ENCODE measurements at regions not wholly inside any gene's neighbourhood (a gene's known extent, or its start where the extent isn't known, plus 50 kb on each side); places are given as distances from the start of the nearest gene placed in this dataset.

DNA sequence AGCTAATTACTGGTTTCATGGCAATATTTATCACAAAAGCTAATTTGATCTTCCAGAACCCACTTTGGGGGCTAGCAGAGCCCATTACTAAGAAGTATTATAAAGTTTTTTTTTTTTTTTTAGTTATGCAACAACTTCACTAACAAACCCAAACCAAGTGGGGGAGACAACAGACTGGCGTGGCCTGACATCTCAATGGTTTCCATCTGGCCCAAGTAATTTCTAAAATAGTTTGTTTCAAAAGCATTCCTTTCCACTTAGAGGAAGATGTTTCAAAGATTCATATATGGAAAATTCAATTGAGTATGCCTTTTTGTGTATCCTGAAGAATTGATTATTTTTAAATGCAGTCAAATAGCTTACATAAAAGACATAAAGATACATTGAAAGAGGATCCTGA lies 367.1 kb downstream of the HRH4 start:
- intact Hi-C loops (cut with micrococcal nuclease) = no loop called here
- no peak for DNase-seq
- no peaks in the 10 kb centered on the region for H3K4me1 Mint-ChIP-seq
- H3K27me3 Mint-ChIP-seq = peaks cover 10% of the 10 kb centered on the region
- TF ChIP-seq, protein P1, sequence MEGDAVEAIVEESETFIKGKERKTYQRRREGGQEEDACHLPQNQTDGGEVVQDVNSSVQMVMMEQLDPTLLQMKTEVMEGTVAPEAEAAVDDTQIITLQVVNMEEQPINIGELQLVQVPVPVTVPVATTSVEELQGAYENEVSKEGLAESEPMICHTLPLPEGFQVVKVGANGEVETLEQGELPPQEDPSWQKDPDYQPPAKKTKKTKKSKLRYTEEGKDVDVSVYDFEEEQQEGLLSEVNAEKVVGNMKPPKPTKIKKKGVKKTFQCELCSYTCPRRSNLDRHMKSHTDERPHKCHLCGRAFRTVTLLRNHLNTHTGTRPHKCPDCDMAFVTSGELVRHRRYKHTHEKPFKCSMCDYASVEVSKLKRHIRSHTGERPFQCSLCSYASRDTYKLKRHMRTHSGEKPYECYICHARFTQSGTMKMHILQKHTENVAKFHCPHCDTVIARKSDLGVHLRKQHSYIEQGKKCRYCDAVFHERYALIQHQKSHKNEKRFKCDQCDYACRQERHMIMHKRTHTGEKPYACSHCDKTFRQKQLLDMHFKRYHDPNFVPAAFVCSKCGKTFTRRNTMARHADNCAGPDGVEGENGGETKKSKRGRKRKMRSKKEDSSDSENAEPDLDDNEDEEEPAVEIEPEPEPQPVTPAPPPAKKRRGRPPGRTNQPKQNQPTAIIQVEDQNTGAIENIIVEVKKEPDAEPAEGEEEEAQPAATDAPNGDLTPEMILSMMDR (IDR thresholded peaks at IDR 0.05) = no peak
- no peaks in the 10 kb centered on the region for H3K36me3 Mint-ChIP-seq (ENCODE audit: low read depth)
- no peak overlapping the region for H3K4me3 Mint-ChIP-seq
- CTCF ChIA-PET = no interaction called here
- no peak overlapping the region for H3K27ac Mint-ChIP-seq
- no peak for ATAC-seq (ENCODE audit: low read depth)
- POLR2A ChIA-PET = no interaction called here
- no peaks in the 10 kb centered on the region for H3K9me3 Mint-ChIP-seq

- intact Hi-C loops (cut with micrococcal nuclease) = no loop called here
- H3K9me3 Mint-ChIP-seq = no peaks in the 10 kb centered on the region
- H3K27ac Mint-ChIP-seq = no peak overlapping the region
- H3K36me3 Mint-ChIP-seq (ENCODE audit: low read depth) = no peaks in the 10 kb centered on the region
- no peak for DNase-seq
- POLR2A ChIA-PET = no interaction called here
- CTCF ChIA-PET = no interaction called here
- no peak overlapping the region for H3K4me3 Mint-ChIP-seq
- H3K4me1 Mint-ChIP-seq = no peaks in the 10 kb centered on the region
- peaks cover 17% of the 10 kb centered on the region for H3K27me3 Mint-ChIP-seq
- ATAC-seq (ENCODE audit: low read depth) = no peak
- TF ChIP-seq, protein P1 (IDR thresholded peaks at IDR 0.05) = no peak
Measured at GRCh38 chr18:24831081-24831480, 370.6 kb downstream of the HRH4 start.

- intact Hi-C loops (cut with micrococcal nuclease) = no loop called here
- TF ChIP-seq, protein P1 (IDR thresholded peaks at IDR 0.05) = no peak
Measured at GRCh38 chr18:24831871-24832665, 371.6 kb downstream of the HRH4 start.

GRCh38 chr18:24835751-24836150 lies 375.3 kb downstream of the HRH4 start:
- TF ChIP-seq, protein P1 (IDR thresholded peaks at IDR 0.05) = no peak
- ChIA-PET CTCF (no interaction called here), POLR2A (no interaction called here)
- ATAC-seq (ENCODE audit: low read depth) = no peak
- Mint-ChIP-seq H3K27ac (no peak overlapping the region), H3K36me3 (ENCODE audit: low read depth) (no peaks in the 10 kb centered on the region), H3K4me3 (no peak overlapping the region), H3K4me1 (no peaks in the 10 kb centered on the region), H3K9me3 (no peaks in the 10 kb centered on the region), H3K27me3 (peaks cover 12% of the 10 kb centered on the region)
- DNase-seq = no peak
- intact Hi-C loops (cut with micrococcal nuclease) = no loop called here

More at GRCh38 chr18:24831871-24832665, 371.6 kb downstream of the HRH4 start:
- ChIA-PET CTCF (no interaction called here), POLR2A (no interaction called here)
- H3K4me3 Mint-ChIP-seq = no peak overlapping the region
- no peaks in the 10 kb centered on the region for H3K36me3 Mint-ChIP-seq (ENCODE audit: low read depth)
- no peak for ATAC-seq (ENCODE audit: low read depth)
- H3K9me3 Mint-ChIP-seq = no peaks in the 10 kb centered on the region
- peaks cover 14% of the 10 kb centered on the region for H3K27me3 Mint-ChIP-seq
- DNase-seq = no peak
- no peaks in the 10 kb centered on the region for H3K4me1 Mint-ChIP-seq
- H3K27ac Mint-ChIP-seq = no peak overlapping the region

GRCh38 chr18:24837066-24837465 lies 376.6 kb downstream of the HRH4 start:
- no peaks in the 10 kb centered on the region for H3K4me1 Mint-ChIP-seq
- ChIA-PET POLR2A (no interaction called here), CTCF (no interaction called here)
- no peaks in the 10 kb centered on the region for H3K9me3 Mint-ChIP-seq
- H3K4me3 Mint-ChIP-seq = no peak overlapping the region
- ATAC-seq (ENCODE audit: low read depth) = no peak
- intact Hi-C loops (cut with micrococcal nuclease) = no loop called here
- no peaks in the 10 kb centered on the region for H3K36me3 Mint-ChIP-seq (ENCODE audit: low read depth)
- H3K27ac Mint-ChIP-seq = no peak overlapping the region
- TF ChIP-seq, protein P1 (IDR thresholded peaks at IDR 0.05) = no peak
- DNase-seq = no peak
- H3K27me3 Mint-ChIP-seq = peaks cover 10% of the 10 kb centered on the region

Measured in activated B cell treated with CpG ODN at 0.5 μM for 24 hours (primary cell).